Stimulated activated CD8-positive, alpha-beta memory T cell treated with anti-CD3 and anti-CD28 coated beads, Interleukin-4, amount 100 ng/mL, for 4 hours (primary cell): ENCODE measurements at regions not wholly inside any gene's neighbourhood (a gene's known extent, or its start where the extent isn't known, plus 50 kb on each side); places are given as distances from the start of the nearest gene placed in this dataset.
"Not testable (repeated sequence)": the region's sequence is repeated elsewhere in the genome, so short reads cannot be mapped to it uniquely, and the experiment has no call there.

Experiments used
- DNase-seq, 2 donors: peaks; one replicate each; pipeline ENCODE4 v3.0.0-alpha.2; 2020; ENCODE audit warnings: low read depth in 2 of 2, low spot score in 1 of 2

DNA sequence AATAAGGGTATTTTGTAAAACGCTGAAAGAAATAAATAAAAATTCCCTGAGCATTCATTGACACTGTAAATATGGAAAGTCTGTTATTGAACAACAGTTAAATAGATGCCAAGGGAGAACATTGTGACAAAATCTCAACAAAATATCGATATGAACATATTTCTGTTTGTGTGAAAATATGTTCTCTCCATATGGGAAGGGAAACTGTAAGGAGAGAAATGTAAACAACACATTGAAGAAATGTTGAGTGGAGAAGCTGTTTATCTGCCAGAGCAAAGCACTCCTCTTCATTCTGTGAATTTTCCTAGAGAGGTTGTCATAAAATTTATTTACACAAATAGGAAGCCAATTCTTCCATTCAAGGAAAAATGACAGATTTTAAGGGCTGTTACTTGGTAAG lies 57.1 kb upstream of the EOMES start:
- no peak for DNase-seq

DNA sequence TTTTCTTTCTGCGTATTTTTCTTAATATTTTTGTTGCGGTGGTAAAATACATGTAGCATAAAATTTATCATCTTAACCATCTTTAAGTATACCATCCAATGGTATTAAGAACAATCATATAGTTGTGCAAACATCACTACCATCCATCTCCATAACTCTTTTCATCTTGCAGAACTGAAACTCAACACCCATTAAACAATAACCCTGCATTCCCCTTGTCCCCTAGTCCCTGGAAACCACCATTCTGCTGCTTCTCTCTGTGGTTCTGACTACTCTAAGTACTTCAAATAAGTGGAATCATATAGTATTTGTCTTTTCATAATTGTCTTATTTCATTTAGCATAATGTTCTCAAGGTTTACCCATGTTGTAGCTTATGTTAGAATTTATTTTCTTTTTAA lies 67.3 kb upstream of the EOMES start:
- DNase-seq, result no peak

DNA sequence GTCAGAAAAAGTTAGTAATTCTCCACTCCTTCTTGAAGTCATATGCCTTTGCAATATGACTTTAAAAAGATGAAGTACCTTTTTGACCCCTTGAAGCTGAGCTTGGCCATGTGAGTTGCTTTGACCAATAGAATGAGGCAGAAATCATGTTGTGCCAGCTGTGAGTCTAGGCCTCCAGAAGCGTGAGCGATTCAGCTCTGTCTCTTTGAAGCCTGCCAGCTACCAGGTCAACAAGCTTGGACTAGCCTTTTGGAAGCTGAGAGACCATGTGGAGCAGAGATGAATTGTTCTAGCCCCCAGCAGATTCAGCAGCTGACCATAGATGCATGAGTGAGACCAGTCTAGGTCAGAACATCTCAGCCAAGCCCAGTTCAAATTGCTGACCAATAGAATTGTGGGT lies 69.8 kb upstream of the EOMES start:
- no peak for DNase-seq

DNA sequence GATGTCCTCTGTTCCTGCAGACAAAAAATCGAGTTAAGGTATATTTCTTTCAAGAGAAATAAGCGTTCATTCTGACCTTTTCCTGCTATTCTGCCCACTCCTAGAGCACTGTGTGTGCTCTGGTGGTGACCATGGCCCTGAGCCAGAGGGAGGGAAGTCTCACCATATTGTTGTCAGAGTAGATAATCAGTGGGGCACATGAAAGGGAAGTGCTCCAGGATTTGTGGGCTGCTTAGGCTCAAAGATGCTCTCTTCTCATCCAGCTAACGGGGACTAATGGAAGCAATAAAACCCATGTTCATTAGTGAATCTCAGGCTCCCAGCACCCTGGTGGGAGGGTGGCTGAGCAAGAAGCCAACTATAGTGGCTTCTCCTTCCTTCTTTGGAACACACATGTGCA lies 70.7 kb upstream of the EOMES start:
- no peak for DNase-seq

DNA sequence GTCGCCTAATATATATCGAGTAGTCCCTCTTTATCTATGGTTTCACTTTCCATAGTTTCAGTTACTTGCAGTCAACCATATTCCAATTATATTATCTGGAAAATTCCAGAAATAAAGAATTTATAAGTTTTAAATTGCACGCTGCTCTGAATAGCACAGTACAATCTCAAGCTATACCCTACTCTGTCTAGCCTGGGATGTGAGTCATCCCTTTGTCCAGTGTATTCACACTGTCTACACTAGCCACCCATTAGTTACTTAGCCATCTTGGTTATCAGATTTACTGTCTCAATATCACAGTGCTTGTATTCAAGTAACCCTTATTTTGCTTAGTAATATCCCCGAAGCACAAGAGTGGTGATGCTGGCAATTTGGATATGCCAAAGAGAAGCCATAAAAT lies 72.1 kb upstream of the EOMES start:
- DNase-seq, result no peak

DNA sequence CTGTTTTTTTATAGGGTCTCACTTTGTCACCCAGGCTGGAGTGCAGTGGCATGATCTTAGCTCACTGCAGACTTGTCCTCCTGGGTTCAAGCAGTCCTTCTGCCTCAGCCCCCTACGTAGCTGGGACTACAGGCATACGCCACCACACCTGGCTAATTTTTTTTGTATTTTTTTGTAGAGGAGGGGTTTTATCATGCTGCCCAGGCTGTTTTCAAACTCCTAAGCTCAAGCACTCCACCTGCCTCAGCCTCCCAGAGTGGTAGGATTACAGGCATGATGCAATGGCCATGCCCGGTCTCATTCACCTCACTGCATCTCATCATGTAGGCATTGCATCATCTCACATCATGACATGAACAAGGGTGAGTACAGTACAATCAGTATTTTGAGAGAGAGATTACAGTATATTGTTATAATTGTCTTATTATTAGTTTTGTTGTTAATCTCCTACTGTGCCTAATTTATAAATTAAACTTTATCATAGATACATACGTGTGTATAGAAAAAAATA lies 74.3 kb upstream of the EOMES start:
- DNase-seq, result no peak

DNA sequence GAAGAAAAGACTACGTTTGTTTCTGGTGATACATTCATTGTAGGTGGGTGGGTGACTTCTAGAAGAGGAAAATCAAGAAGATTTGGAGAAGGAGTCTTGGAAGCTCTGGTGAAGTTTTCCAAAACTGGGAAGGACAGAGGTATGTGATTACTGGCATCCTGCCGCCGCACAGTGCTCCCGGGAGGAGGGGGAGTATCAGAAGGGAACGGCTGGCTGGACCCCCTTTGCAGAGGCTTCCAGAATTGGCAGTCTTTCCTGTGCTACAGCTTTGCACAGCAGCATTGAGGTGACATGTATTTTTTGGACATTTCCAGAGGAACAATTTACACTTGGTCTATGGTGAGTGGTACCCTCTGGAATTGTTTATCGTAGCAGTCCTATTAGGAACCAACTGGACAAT lies 75.7 kb upstream of the EOMES start:
- no peak for DNase-seq

DNA sequence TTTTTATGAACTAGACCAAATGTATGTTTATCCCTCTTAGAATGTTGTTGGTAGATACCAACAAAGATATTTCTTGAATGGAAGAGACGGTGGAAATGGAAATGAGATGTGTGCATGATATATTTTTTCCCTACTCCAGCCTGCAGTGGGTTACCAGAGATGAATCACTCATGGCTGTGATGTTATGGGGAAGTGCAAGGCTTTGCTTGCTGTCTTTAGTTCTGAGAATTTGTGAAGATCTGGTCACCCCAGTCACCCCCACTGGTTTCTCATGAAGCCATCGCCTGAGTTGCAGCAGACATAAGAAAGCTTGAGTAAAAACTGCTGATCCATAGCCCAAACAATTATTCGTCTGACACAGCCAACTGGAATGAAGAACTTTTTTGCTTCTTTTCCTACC lies 78.1 kb upstream of the EOMES start:
- no peak for DNase-seq

DNA sequence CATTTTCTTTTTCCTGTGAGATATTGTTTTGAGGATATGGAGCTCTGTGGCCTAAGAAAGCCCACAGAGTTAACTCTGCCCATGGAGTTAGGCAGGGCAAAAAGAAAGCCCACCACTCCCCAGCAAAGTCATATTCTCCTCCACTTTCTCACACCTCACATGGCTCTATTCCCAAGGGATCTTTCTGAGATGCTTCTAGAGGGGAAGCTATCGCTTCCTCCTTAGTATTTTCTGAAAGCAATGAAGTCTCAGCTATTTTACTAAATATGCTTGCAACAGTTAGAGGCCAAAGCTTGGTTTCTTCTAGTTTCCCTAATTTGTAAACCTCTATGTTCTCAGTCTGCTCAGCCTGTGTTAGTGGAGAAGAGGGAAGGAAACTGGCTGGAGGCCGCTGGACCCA lies 80.3 kb upstream of the EOMES start:
- DNase-seq, result no peak

DNA sequence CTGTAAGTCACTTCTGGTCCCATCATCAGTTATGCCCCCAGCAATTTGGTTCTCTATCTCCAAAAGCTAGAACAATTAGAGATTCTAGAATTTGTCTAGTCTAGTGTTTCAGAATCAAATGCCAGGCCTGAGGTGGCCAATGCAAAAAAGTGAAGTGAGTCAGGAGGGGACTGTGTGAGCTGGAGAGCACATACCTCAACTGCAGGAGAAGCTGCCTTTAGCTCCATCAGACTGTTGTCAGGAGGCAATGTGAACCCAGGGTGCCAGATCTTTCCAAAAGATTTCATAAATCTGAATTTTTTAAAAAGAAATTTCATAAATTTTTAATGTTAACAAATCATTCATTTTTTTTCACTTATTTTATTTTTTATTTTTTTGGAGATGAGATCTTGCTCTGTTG lies 80.7 kb upstream of the EOMES start:
- DNase-seq, result no peak

DNA sequence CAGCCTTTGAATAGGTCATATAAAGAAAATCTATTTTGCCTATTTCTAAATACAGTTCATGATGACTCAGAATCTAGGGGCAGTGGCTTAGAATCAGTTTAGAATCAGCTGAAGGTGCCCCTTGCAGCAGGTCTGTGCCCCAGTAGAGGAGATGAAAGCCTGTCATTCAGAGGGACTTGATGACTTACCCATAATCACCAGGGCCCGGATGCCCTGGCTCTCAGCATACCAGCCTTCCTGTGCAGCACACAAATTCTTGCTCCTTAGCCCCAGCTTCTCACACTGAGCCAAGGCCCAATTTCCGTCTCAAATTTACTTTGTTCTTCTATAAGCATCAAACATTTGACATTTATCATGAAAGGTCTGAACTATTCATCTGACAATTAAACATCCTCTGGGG lies 83.2 kb upstream of the EOMES start:
- no peak for DNase-seq

DNA sequence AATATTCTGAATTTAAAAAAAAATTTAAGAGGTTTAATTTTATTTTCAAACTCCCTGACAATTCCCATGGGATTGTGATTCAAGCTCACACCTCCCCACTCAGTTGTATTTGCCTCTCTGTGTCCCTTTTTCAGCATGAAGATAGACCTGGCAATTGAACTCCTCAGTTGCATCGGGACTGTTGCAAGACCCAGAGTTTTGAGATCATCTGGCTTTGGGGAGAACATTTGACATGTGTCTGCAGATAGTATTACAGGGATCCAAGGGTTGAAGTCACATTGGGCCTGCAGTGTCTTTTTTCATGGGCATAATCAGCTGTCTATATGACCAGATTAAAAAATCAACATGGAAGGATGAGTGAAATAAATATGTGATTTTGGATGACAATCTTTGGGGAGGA lies 91.1 kb upstream of the EOMES start:
- no peak for DNase-seq

DNA sequence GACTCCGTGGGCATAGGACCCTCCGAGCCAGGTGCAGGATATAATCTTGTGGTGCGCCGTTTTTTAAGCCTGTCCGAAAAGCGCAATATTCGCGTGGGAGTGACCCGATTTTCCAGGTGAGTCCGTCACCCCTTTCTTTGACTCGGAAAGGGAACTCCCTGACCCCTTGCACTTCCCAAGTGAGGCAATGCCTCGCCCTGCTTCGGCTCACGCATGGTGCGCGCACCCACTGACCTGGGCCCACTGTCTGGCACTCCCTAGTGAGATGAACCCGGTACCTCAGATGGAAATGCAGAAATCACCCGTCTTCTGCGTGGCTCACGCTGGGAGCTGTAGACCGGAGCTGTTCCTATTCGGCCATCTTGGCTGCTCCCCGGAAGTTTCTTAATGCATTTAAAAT lies 99.5 kb upstream of the EOMES start:
- not testable (repeated sequence) for DNase-seq

DNA sequence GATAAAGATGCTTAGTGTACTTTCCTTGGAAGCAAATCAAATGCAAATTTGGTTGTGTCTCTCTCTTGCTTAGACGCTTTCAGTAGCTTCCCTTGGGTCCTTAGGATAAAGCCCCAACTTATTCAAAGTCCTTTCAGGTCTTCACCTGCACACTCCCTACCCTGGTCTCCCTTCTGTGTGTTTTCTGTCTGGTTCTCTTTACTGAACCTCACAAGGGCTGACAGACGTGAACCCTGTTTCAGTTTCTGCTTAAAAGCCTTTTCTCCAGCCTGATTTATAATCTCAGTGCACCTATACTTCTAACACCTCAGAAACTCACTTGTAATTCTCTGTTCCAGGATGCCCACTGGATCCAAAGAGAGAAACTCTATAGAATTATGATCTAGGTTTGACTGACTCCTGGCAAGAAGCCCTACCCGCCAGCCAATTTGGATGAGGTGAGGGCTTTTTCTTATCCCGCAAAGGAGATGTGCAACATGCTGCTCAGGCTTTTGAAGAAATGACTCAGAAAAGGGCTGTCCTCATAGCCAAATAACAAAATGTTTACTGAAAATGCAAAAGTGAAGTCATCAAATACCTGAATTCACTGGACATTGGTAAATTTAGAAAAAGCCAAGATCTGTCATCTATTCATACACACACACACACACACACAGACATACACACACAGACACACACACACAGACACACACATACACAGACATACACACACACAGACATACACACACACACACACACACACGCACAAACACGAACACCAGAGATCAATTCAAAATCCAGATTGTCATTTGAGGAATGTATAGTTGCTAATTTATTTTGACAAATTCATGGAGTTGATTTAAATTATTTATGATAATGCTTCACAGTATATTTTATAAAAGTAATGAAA lies 102.4 kb upstream of the EOMES start:
- no peak for DNase-seq

DNA sequence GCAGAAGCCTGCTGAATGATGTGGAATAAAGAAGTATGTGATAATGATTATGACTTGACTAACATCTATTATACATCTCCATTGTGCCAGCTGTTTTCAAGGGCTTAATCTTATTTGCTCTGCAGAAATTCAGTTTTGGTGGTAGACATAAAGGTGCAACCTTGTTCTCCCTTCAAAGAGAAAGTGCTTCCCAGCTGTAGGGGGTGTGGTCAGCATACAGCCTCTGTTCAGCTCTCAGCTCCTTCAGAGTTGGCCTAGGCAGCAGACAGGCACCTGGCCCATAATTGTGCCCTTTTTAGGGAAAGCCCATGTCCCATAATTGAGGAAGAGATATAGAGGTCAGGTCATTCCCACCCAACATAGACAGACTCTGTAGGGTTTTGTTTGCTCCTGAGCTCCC lies 104.3 kb upstream of the EOMES start:
- no peak for DNase-seq

DNA sequence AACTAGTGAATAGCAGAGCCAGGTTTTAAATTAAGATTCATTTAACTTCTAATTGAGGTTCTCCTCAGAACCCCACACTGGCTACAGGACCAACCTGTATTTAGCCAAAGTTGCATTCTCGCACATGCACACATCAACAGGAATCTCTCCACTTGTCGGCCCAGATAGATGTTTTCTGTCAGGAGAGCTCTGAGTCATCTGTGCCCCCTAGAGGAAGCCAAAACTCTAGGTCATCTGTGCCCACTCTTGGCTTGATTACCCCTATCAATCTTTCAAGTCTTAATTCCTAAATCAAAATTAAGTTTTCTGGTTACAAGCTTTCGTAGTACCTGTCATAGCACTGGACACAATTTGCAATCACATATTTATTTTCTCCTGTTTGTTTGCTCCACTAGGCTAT lies 104.9 kb upstream of the EOMES start:
- no peak for DNase-seq

DNA sequence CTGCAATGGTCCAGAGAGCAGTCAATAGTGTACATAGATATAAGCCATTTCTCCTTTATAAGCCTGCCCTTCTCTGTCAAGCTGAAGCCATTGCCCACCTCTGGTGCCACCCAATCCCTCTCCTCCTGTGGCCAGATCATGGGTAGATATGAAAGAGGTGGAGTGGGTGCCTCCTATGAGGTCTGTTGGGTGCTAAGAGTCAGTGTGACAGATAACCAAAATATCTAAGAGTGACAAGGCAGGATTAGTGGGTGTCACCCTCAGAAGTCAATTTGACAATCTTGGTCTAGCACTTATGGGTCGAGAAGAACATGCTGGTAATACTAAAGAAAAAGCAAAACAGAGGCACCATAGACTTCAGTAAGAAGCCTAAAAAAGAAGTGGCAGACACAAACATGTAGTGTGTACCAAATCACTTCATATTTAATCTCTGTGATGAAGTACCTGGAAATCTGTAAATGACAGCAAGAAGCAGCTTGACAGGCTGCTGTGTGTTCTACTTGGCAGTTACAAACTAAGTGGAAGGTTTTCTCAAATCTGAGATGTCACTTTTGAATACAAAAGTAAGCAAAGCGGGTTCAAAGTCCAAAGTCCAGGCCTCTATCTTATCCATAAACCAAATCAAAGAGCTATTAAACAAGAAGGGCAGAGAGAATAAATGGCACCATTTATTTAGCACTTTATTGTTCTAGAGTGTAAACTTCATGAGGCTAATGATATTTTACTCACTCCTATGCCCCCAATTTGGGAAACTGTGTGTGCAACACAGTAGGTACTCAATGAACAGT lies 118.9 kb upstream of the EOMES start:
- no peak for DNase-seq

DNA sequence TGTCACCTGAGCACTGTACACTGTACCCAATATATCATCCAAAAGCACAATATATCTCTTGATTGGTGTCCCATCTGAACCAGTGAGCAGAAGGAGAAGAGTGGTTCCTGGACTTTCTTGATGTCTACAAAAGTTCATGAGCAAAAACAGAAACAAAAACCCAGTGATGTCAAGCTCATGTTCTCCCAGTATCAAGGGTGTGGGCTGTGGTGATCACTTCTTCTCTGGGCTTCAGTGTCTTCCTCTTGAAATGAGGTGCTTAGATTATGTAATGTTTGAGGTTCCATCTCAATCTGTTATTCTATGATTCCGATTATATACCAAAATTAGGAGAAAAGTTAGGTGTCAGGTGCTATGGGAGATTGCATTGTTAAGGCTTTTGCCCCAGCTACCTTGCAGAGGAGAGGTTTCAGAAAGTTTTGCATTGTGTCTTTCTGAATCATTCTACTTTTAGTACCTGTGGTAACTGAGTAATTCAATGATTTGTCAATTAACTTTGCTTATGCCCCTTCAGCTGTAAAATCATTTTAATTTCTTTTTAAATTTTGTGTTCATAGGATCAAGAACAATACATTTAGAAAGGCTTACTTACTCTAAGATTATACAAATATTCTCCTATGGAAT lies 122.0 kb upstream of the EOMES start:
- no peak for DNase-seq

DNA sequence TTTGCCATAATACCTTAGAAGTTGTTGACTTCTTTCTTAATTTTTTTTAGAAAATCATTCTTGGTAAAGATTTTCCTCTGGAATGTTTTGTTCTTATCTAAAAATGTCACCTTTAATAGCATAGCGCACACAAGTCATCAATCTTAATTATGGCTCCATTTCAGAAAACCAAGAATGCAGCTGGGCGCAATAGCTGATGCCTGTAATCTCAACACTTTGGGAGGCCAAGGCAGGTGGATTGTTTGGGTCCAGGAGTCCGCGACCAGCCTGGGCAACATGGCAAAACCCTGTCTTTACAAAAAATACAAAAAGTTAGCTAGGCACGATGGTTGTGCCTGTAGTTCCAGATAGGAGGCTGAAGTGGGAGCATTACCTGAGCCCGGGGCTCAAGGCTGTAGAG lies 125.6 kb upstream of the EOMES start:
- no peak for DNase-seq

DNA sequence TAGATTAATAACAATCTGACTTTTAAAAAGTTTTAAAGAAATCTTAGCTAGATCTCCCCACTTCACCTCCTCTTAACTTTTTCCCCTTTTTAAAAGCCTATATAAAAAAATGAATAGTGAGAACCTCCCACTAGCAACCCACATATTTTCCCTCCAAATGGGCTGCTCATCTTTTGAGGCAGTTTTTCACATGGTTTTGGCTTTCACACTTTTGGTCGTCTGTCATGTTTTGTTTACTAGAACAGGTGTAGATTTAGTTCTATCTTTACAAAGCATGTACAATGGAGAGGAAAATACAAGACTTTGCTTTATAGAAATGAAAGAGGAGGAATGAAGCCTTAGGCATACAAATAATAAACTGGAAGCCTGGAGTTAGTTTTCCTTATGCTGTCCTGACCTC lies 126.7 kb upstream of the EOMES start:
- DNase-seq, result no peak

DNA sequence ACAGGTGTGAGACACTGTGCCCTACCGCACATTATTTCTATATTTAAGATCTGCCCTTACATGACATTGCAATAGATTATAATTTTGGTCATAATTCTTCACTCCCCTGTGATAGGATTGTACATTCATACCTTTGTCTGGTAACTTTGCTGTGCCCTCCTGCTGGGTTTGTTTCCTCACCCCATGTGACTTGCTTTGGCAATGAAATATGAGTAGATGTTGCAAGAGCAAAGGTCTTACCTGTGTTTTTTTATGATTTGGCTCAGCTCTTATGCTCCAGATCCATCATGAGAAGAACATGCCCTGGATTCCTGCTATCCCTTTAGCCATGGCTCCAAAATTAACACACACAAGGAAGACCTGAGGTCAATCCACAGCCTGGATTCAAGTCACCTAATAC lies 137.7 kb upstream of the EOMES start:
- no peak for DNase-seq
